ENCODE measurements at regions not wholly inside any gene's neighbourhood (a gene's known extent, or its start where the extent isn't known, plus 50 kb on each side); places are given as distances from the start of the nearest gene placed in this dataset.
"Not testable (repeated sequence)": the region's sequence is repeated elsewhere in the genome, so short reads cannot be mapped to it uniquely, and the experiment has no call there.

DNA sequence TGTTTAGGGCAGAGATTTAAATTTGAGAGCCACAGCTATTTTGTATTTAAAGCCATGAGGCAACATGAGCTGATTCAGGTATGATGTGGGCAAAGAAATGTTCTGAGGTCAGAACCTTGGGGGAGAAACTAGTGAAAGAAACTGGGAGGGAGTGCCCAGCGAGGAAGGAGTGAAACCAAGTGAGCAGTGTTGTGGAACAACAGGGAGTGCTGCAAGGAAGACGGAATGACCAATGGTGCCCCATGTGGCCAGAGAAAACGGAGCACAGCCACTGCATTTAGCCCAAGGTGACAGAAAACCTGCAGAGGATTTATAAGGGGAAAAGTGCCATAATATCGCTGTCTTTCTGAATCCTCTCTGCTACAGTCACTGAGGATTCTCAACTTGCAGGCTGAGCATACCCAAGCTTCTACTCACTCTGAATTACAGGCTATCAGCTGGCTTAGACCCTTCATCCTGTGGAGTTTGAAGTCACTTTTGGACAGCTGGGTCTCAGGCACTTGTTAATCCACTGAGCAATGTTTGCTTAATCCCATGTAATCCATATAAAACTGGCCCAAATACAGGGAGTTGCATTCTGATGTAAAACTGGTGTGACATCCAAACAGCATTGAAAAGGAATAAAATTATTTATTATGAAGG lies 777.3 kb downstream of the CCSER2 start:
- DNase-seq (ENCODE audit: low read depth): no peak
- H3K4me3 ChIP-seq (replicated peaks; ENCODE audit: low read depth, low read length): no peak overlapping the region
- TF ChIP-seq, protein P1, sequence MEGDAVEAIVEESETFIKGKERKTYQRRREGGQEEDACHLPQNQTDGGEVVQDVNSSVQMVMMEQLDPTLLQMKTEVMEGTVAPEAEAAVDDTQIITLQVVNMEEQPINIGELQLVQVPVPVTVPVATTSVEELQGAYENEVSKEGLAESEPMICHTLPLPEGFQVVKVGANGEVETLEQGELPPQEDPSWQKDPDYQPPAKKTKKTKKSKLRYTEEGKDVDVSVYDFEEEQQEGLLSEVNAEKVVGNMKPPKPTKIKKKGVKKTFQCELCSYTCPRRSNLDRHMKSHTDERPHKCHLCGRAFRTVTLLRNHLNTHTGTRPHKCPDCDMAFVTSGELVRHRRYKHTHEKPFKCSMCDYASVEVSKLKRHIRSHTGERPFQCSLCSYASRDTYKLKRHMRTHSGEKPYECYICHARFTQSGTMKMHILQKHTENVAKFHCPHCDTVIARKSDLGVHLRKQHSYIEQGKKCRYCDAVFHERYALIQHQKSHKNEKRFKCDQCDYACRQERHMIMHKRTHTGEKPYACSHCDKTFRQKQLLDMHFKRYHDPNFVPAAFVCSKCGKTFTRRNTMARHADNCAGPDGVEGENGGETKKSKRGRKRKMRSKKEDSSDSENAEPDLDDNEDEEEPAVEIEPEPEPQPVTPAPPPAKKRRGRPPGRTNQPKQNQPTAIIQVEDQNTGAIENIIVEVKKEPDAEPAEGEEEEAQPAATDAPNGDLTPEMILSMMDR (IDR thresholded peaks at IDR 0.05; ENCODE audit: low read length, missing control alignments): no peak

DNA sequence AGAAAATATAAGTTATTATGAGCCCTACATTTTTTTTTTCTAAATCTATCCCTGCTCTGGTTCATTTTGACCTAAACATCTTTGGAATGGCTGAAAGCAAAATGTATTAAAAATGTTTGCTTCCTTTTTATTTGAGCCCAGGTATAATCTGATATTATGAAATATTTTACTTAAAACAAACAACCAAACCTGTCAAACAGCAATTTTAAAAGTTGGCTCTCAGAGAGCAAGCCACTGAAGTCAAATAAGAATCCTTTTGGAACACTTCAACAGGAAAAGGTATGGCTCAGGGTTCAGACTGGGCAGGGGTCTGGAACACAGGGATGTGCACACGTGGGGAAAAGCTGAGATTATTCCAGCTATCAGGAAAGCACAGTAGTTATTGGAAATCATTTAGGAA lies 782.9 kb downstream of the CCSER2 start:
- TF ChIP-seq, protein P1 (IDR thresholded peaks at IDR 0.05; ENCODE audit: low read length, missing control alignments): no peak
- DNase-seq (ENCODE audit: low read depth): no peak
- H3K4me3 ChIP-seq (replicated peaks; ENCODE audit: low read depth, low read length): no peak overlapping the region

DNA sequence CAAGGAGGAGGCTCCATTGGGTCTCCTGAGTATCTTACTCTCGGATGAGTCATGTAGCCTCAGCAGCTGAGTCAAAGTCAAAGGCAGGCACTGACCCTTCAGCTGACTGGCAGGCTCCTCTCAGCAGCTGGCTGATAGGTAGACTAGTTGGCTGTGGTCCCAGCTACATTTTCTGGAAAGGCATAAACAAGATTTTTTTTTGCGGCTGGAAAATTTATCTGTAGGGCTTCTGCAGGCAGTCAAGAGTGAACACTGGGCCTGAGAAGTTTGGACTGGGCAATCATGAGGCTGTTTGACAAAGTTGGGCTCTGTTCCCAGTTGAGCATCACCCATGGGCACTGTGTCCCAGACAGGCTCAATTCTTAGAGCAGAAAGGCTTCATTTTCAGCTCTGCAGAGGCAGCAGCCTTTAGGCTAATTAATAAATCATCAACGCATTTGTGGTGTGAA lies 796.2 kb downstream of the CCSER2 start:
- no peak overlapping the region for H3K4me3 ChIP-seq (replicated peaks; ENCODE audit: low read depth, low read length)
- DNase-seq (ENCODE audit: low read depth): no peak
- TF ChIP-seq, protein P1 (IDR thresholded peaks at IDR 0.05; ENCODE audit: low read length, missing control alignments): no peak

DNA sequence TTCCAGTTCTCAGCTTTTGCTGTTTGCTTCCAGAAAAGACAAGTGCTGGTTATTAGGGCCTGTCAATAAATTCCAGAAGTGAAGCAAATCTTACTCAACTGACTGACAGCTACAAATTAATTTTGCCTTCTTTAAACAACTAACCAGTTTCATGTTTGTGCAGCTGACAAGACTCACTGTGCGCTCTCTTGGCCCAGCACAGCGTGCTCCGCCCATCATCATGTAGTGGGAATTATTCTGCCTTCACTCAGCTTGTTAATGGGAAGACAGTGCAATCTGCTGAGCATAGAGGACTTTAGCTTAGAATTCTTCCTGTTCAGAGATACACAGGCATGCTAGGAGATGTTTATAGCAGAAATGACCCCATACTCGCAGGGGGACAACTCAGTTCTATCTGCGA lies 808.9 kb downstream of the CCSER2 start:
- TF ChIP-seq, protein P1 (IDR thresholded peaks at IDR 0.05; ENCODE audit: low read length, missing control alignments): no peak
- no peak for DNase-seq (ENCODE audit: low read depth)
- H3K4me3 ChIP-seq (replicated peaks; ENCODE audit: low read depth, low read length): no peak overlapping the region

DNA sequence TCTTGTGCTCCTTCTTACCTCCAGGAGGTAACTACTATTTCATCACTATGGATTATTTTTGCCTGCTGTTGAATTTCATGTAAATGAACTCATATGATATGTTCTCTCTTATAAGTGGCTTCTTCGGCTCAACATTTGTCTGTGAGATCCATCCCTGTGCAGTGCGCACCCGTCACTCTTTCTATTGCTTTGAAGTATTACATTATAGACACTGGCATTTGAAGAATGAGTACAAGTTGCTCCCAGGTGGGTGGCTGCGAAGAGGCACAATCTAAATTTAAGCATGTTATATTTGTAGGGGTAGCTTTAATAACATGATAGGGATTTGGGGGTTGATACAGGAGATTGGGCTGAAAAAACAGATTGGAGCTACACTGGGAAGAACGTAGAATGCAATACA lies 809.7 kb downstream of the CCSER2 start:
- TF ChIP-seq, protein P1 (IDR thresholded peaks at IDR 0.05; ENCODE audit: low read length, missing control alignments): no peak
- no peak for DNase-seq (ENCODE audit: low read depth)
- H3K4me3 ChIP-seq (replicated peaks; ENCODE audit: low read depth, low read length): no peak overlapping the region

DNA sequence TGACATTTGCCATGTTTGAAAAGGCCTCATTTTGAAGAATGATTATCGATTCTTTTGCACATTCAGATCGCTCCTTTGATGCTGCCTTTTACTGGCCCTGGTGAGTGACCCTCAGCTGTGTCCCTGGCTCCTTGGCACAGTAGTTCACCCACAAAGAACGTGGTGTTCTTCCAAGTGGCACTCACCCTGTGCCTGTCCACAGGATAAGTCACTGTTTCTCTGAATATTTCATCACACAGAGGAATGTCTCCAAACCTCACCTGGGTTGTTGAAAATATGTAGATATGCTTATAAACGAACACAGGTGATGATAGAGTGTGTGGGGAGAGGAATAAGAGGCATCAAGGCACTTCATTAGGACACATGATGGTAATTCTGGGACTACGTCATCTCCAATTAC lies 810.7 kb downstream of the CCSER2 start:
- no peak for DNase-seq (ENCODE audit: low read depth)
- H3K4me3 ChIP-seq (replicated peaks; ENCODE audit: low read depth, low read length): no peak overlapping the region
- TF ChIP-seq, protein P1 (IDR thresholded peaks at IDR 0.05; ENCODE audit: low read length, missing control alignments): no peak

DNA sequence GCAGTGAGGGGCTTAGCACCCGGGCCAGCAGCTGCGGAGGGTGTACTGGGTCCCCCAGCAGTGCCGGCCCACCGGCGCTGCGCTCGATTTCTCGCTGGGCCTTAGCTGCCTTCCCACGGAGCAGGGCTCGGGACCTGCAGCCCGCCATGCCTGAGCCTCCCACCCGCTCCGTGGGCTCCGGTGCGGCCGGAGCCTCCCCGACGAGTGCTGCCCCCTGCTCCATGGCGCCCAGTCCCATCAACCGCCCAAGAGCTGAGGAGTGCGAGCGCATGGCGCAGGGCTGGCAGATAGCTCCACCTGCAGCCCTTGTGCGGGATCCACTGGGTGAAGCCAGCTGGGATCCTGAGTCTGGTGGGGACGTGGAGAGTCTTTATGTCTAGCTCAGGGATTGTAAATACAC lies 813.1 kb downstream of the CCSER2 start:
- not testable (repeated sequence) for H3K4me3 ChIP-seq (replicated peaks; ENCODE audit: low read depth, low read length); DNase-seq (ENCODE audit: low read depth)

All from fibroblast of pulmonary artery (primary cell).